Right ventricle myocardium superior (tissue), 1 donor: ENCODE measurements at regions not wholly inside any gene's neighbourhood (a gene's known extent, or its start where the extent isn't known, plus 50 kb on each side); places are given as distances from the start of the nearest gene placed in this dataset.

ENCODE experiments used
- ATAC-seq: fragments of 200-7000 bp; cut with Tn5 transposase; one replicate; pipeline ENCODE4 v1.9.1; 2020; ENCODE audit warnings: mild to moderate bottlenecking; ENCODE audit not compliant: poor library complexity
- DNase-seq: peaks from one replicate; pipeline ENCODE4 v3.0.0-alpha.2; 2020
- intact Hi-C: fragments of 100-400 bp; cut with DNase I; formaldehyde crosslinking; loops from one replicate; pipeline ENCODE4 v1.11.2; 2022
- donor health status: DM: no; HTN: yes; CAD: no; lungs with severe emphysema.

- intact Hi-C loops = no loop called here
- ATAC-seq = no peak
These were observed 190.4 kb upstream of the IER5L start for GRCh38 chr9:129368444-129368978.

GRCh38 chr9:129367287-129367686 lies 189.2 kb upstream of the IER5L start:
- ATAC-seq (no peak), DNase-seq (no peak)
- intact Hi-C loops = no loop called here

More at GRCh38 chr9:129368444-129368978, 190.4 kb upstream of the IER5L start:
- DNase-seq = no peak

- intact Hi-C loops = no loop called here
- DNase-seq (no peak), ATAC-seq (no peak)
These were observed 187.1 kb upstream of the IER5L start for GRCh38 chr9:129365196-129365595.

GRCh38 chr9:129363216-129363873 lies 185.3 kb upstream of the IER5L start:
- DNase-seq (no peak), ATAC-seq (no peak)
- intact Hi-C loops = no loop called here

GRCh38 chr9:129362287-129363000 lies 184.4 kb upstream of the IER5L start:
- intact Hi-C loops = no loop called here
- DNase-seq (peak; percentile 13), ATAC-seq (no peak)

- intact Hi-C loops = no loop called here
- ATAC-seq (no peak), DNase-seq (peak; percentile 26)
These were observed 183.1 kb upstream of the IER5L start for GRCh38 chr9:129361196-129361595.

GRCh38 chr9:129359916-129360536 lies 182.0 kb upstream of the IER5L start:
- intact Hi-C loops = no loop called here
- ATAC-seq (no peak), DNase-seq (peak; percentile 20)

- intact Hi-C loops = no loop called here
- no peak for ATAC-seq
- peak; percentile 13 for DNase-seq
These were observed 181.2 kb upstream of the IER5L start for GRCh38 chr9:129359162-129359811.

- no peak for ATAC-seq
- intact Hi-C loops = no loop called here
- no peak for DNase-seq
These were observed 180.6 kb upstream of the IER5L start for GRCh38 chr9:129358621-129359154.

- ATAC-seq (no peak), DNase-seq (no peak)
- intact Hi-C loops = no loop called here
These were observed 179.7 kb upstream of the IER5L start for GRCh38 chr9:129357773-129358245.

GRCh38 chr9:129356871-129357772 lies 179.1 kb upstream of the IER5L start:
- DNase-seq (peak; percentile 20), ATAC-seq (no peak)
- intact Hi-C loops = no loop called here

- intact Hi-C loops = no loop called here
- DNase-seq = no peak
- ATAC-seq = no peak
These were observed 177.6 kb upstream of the IER5L start for GRCh38 chr9:129355631-129356030.

- ATAC-seq (no peak), DNase-seq (no peak)
- intact Hi-C loops = no loop called here
These were observed 176.4 kb upstream of the IER5L start for GRCh38 chr9:129354498-129354897.

GRCh38 chr9:129353697-129354336 lies 175.8 kb upstream of the IER5L start:
- intact Hi-C loops = no loop called here
- DNase-seq (peak; percentile 37), ATAC-seq (peak; percentile 5)

- DNase-seq = no peak
- intact Hi-C loops = no loop called here
- peak; percentile 24 for ATAC-seq
These were observed 174.2 kb upstream of the IER5L start for GRCh38 chr9:129352146-129352865.

GRCh38 chr9:129351642-129352145 lies 173.6 kb upstream of the IER5L start:
- ATAC-seq (peak; percentile 12), DNase-seq (no peak)
- intact Hi-C loops = no loop called here
